ENCODE measurements at regions not wholly inside any gene's neighbourhood (a gene's known extent, or its start where the extent isn't known, plus 50 kb on each side); places are given as distances from the start of the nearest gene placed in this dataset.
"Not testable (repeated sequence)": the region's sequence is repeated elsewhere in the genome, so short reads cannot be mapped to it uniquely, and the experiment has no call there.

DNA sequence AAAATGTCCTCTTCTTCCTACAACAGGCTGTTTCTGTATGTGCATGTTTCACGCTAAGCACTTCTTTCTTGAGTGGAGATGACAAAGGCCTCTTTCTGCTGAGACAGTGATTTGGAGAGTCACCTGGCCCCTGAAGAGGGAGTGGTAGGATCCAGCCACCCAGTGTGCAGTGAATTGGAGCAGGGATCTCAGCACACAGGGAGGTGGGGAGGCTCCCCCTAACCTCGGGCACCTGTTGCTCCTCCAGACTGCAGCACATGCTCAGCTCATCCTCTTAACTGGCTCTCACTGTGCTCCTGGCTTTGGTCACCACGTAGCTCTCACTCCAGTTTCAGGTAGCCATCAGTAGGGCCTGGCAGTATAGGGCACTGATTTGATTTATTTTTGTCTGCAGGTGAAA is 87.6 kb upstream of the GPR89A start:
- not testable (repeated sequence) for H3K4me3 ChIP-seq (ENCODE audit: insufficient read depth, low read length); H4K20me1 ChIP-seq (ENCODE audit: insufficient read depth, low read length); H3K36me3 ChIP-seq (ENCODE audit: insufficient read depth, low read length); H3K4me1 ChIP-seq (ENCODE audit: insufficient read depth, low read length); H3K4me2 ChIP-seq (ENCODE audit: insufficient read depth, low read length); H3K79me2 ChIP-seq (ENCODE audit: insufficient read depth, low read length); DNase-seq (ENCODE audit: insufficient read length, low spot score, missing footprints); H2AFZ ChIP-seq (ENCODE audit: low read length); H3K27me3 ChIP-seq (ENCODE audit: insufficient read depth, low read length); H3K27ac ChIP-seq (ENCODE audit: low read depth, low read length); H3K9me3 ChIP-seq (ENCODE audit: low read depth, low read length)

DNA sequence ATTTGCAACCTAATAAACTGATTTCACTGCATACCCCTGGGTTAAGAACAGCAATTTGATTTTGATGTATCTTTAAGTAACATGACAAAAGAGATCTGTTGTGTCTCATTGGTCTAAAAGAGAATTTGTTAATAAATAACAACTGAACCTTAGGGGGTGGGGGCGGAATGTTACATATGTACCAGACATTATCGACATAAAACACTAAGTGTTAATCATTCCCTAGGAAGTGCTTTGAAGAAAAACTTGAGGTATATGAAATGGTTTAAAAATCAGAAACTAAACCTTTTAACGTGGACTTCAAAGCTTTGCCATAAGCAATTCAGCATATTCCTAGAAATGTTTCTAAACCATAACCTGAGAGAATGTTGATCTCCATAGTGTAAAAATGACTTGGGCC is 88.5 kb upstream of the GPR89A start:
- not testable (repeated sequence) for H4K20me1 ChIP-seq (ENCODE audit: insufficient read depth, low read length); H3K4me1 ChIP-seq (ENCODE audit: insufficient read depth, low read length); H3K79me2 ChIP-seq (ENCODE audit: insufficient read depth, low read length); DNase-seq (ENCODE audit: insufficient read length, low spot score, missing footprints); H3K27me3 ChIP-seq (ENCODE audit: insufficient read depth, low read length); H3K27ac ChIP-seq (ENCODE audit: low read depth, low read length); H3K36me3 ChIP-seq (ENCODE audit: insufficient read depth, low read length); H3K9me3 ChIP-seq (ENCODE audit: low read depth, low read length); H3K4me3 ChIP-seq (ENCODE audit: insufficient read depth, low read length); H3K4me2 ChIP-seq (ENCODE audit: insufficient read depth, low read length); H2AFZ ChIP-seq (ENCODE audit: low read length)

DNA sequence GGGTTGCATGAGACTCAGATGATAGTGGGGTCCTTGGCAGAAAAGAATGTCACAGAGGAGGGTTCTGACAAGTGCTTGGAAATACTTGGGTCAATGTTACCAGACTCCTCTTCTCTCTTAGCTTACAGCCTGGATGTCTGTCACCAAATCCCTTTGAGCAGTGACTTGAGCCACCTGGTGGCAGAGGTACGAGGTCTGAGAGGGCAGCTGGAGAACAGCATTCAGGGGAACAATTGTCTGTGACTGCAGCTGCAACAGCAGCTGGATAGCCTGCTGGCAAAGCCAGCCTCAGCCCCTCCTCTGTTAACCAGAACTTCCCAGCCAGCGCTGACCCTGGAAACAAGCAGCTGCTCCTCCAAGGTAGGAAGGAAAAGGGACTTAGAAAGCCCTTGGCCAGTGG is 87.6 kb upstream of the NBPF20 start:
- H3K79me2 ChIP-seq (ENCODE audit: insufficient read depth, low read length); H3K27ac ChIP-seq (ENCODE audit: low read depth, low read length); H3K4me2 ChIP-seq (ENCODE audit: insufficient read depth, low read length); H3K36me3 ChIP-seq (ENCODE audit: insufficient read depth, low read length); H2AFZ ChIP-seq (ENCODE audit: low read length); H3K9me3 ChIP-seq (ENCODE audit: low read depth, low read length); H4K20me1 ChIP-seq (ENCODE audit: insufficient read depth, low read length); DNase-seq (ENCODE audit: insufficient read length, low spot score, missing footprints); H3K27me3 ChIP-seq (ENCODE audit: insufficient read depth, low read length); H3K4me1 ChIP-seq (ENCODE audit: insufficient read depth, low read length); H3K4me3 ChIP-seq (ENCODE audit: insufficient read depth, low read length): not testable (repeated sequence)

DNA sequence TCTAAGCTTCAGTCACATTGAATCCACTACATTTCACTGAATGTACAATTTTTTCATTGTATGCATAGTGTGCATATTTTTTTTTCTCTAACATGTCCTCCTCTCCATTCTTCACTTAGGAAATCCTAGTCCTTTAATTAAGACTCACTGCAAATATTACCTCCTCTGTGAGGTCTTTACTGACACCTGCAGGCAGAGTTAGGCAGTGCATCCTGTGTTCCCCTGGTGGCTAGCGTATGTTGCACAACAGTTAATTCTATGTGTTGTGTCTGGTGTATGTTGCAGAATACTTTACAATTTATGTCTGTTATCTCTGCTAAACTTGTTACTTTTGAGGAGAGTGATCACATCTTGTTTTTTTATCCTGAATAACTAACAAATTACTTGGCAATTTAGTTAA is 82.7 kb upstream of the NBPF20 start:
- not testable (repeated sequence) for H3K4me2 ChIP-seq (ENCODE audit: insufficient read depth, low read length); H3K27me3 ChIP-seq (ENCODE audit: insufficient read depth, low read length); DNase-seq (ENCODE audit: insufficient read length, low spot score, missing footprints); H3K79me2 ChIP-seq (ENCODE audit: insufficient read depth, low read length); H3K9me3 ChIP-seq (ENCODE audit: low read depth, low read length); H2AFZ ChIP-seq (ENCODE audit: low read length); H3K27ac ChIP-seq (ENCODE audit: low read depth, low read length); H4K20me1 ChIP-seq (ENCODE audit: insufficient read depth, low read length); H3K4me3 ChIP-seq (ENCODE audit: insufficient read depth, low read length); H3K36me3 ChIP-seq (ENCODE audit: insufficient read depth, low read length); H3K4me1 ChIP-seq (ENCODE audit: insufficient read depth, low read length)

DNA sequence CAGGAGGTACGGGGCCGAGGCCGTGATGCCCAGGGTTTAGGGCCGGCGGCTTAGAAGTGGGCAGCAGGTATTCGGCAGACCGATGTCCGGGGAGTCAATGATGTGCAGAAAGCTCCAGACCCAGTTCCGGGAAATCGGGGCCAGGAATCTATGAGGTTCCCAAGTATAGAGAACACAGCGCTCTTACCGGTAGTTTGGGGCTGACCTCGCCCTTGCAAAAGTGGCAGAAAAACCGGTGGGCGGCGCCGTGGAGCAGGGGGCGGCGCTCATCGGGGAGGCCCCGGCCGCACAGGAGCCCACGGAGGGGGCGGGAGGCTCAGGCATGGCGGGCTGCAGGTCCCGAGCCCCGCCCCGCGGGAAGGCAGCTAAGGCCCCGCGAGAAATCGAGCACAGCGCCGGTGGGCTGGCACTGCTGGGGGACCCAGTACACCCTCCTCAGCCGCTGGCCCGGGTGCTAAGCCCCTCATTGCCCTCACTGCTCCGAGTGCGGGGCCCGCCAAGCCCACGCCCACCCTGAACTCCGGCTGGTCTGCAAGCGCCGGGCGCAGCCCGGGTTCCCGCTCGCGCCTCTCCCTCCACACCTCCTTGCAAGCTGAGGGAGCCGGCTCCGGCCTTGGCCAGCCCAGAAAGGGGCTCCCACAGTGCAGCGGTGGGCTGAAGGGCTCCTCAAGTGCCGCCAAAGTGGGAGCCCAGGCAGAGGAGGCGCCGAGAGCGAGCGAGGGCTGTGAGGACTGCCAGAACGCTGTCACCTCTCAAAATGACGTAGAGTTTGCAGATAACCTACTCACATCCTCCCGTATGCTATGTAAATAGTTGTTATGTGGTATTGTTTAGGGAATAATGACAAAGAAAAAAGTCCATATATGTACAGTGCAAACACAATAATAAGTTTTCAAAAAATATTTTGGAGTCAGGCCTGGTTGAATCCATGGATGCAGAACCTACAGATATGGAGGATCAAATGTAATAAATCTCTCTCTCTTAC is 80.6 kb upstream of the NBPF20 start:
- H3K9me3 ChIP-seq (ENCODE audit: low read depth, low read length); H3K27me3 ChIP-seq (ENCODE audit: insufficient read depth, low read length); H3K4me1 ChIP-seq (ENCODE audit: insufficient read depth, low read length); H3K79me2 ChIP-seq (ENCODE audit: insufficient read depth, low read length); H2AFZ ChIP-seq (ENCODE audit: low read length); H3K27ac ChIP-seq (ENCODE audit: low read depth, low read length); H3K4me2 ChIP-seq (ENCODE audit: insufficient read depth, low read length); DNase-seq (ENCODE audit: insufficient read length, low spot score, missing footprints); H3K4me3 ChIP-seq (ENCODE audit: insufficient read depth, low read length); H3K36me3 ChIP-seq (ENCODE audit: insufficient read depth, low read length); H4K20me1 ChIP-seq (ENCODE audit: insufficient read depth, low read length): not testable (repeated sequence)

DNA sequence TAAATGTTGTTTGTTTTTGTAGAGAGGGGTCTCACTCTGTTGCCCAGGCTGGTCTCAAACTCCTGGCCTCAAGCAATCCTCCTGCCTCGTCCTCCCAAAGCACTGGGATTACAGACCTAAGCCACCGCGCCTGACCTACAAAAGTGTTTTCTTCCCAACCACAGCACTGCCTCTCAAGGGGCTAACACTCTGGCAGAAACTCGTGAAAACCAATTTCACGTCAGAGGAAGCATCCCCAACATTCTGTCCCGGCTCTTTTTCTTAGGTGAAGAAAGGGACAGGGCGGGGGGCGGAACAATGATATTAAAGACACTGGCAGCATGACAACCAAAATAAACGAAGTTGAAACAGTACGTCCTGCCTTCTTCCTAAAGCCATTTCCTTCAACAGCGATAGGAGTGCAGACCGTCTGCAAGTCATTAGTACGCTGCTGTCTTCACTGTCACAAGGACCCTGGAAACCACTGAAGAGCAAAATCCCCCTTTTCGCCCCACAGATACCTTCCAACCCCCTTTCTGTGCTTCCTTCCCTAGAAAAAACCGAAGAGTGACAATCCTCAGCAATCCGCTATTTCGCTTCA is 79.5 kb upstream of the NBPF20 start:
- DNase-seq (ENCODE audit: insufficient read length, low spot score, missing footprints); H3K4me1 ChIP-seq (ENCODE audit: insufficient read depth, low read length); H2AFZ ChIP-seq (ENCODE audit: low read length); H3K4me2 ChIP-seq (ENCODE audit: insufficient read depth, low read length); H4K20me1 ChIP-seq (ENCODE audit: insufficient read depth, low read length); H3K9me3 ChIP-seq (ENCODE audit: low read depth, low read length); H3K27me3 ChIP-seq (ENCODE audit: insufficient read depth, low read length); H3K36me3 ChIP-seq (ENCODE audit: insufficient read depth, low read length); H3K79me2 ChIP-seq (ENCODE audit: insufficient read depth, low read length); H3K27ac ChIP-seq (ENCODE audit: low read depth, low read length); H3K4me3 ChIP-seq (ENCODE audit: insufficient read depth, low read length): not testable (repeated sequence)

DNA sequence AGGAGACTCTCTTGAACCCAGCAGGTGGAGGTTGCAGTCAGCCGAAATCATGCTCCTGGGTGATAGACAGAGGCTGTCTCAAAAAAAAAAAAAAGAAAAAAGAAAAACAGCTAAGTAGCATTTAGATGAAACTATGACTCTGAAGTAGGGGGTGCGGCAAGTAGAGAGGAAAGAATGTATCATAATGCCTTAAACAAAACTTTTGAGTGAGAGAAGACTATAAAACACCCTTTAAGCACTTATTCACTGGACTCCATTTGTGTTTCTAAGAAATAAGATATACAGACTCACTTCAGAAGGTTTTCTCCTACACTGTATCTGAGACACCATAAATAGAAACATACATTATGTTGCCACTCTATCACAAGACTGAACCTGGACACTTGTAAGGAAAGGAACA is 78.9 kb upstream of the NBPF20 start:
- not testable (repeated sequence) for H2AFZ ChIP-seq (ENCODE audit: low read length); DNase-seq (ENCODE audit: insufficient read length, low spot score, missing footprints); H3K4me3 ChIP-seq (ENCODE audit: insufficient read depth, low read length); H3K27me3 ChIP-seq (ENCODE audit: insufficient read depth, low read length); H3K27ac ChIP-seq (ENCODE audit: low read depth, low read length); H3K4me2 ChIP-seq (ENCODE audit: insufficient read depth, low read length); H3K9me3 ChIP-seq (ENCODE audit: low read depth, low read length); H3K36me3 ChIP-seq (ENCODE audit: insufficient read depth, low read length); H3K4me1 ChIP-seq (ENCODE audit: insufficient read depth, low read length); H4K20me1 ChIP-seq (ENCODE audit: insufficient read depth, low read length); H3K79me2 ChIP-seq (ENCODE audit: insufficient read depth, low read length)

DNA sequence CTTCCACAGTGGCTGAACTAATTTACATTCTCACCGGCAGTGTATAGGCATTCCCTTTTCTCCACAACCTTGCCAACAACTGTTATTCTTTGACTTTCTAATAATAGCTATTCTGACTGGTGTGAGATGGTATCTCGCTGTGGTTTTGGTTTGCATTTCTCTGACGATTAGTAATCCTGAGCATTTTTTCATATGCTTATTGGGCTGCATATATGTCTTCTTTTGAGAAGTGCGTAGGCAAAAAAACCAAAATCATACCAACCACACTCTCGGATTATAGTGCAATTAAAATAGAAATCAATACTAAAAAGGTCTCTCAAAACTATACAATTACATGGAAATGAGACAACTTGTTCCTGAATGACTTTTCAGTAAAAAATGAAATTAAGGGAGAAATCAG is 74.8 kb upstream of the NBPF20 start:
- not testable (repeated sequence) for H3K27ac ChIP-seq (ENCODE audit: low read depth, low read length); H3K4me2 ChIP-seq (ENCODE audit: insufficient read depth, low read length); H3K4me3 ChIP-seq (ENCODE audit: insufficient read depth, low read length); H3K4me1 ChIP-seq (ENCODE audit: insufficient read depth, low read length); H3K36me3 ChIP-seq (ENCODE audit: insufficient read depth, low read length); H3K27me3 ChIP-seq (ENCODE audit: insufficient read depth, low read length); H3K9me3 ChIP-seq (ENCODE audit: low read depth, low read length); H4K20me1 ChIP-seq (ENCODE audit: insufficient read depth, low read length); DNase-seq (ENCODE audit: insufficient read length, low spot score, missing footprints); H2AFZ ChIP-seq (ENCODE audit: low read length); H3K79me2 ChIP-seq (ENCODE audit: insufficient read depth, low read length)

Measured in osteoblast (primary cell).